ENCODE measurements at regions not wholly inside any gene's neighbourhood (a gene's known extent, or its start where the extent isn't known, plus 50 kb on each side); places are given as distances from the start of the nearest gene placed in this dataset.

GRCh38 chr11:90310210-90310609 lies 87.4 kb upstream of the CHORDC1 start:
- Histone ChIP-seq H3K27ac (ENCODE audit: poor library complexity, severe bottlenecking) (no peak overlapping the region), H3K27me3 (ENCODE audit: insufficient read depth, poor library complexity, severe bottlenecking) (no peaks in the 10 kb centered on the region), H3K36me3 (ENCODE audit: low read depth) (no peaks in the 10 kb centered on the region), H3K4me1 (ENCODE audit: insufficient read depth, poor library complexity, severe bottlenecking) (no peaks in the 10 kb centered on the region), H3K4me3 (ENCODE audit: severe bottlenecking) (no peak overlapping the region), H3K9me3 (ENCODE audit: severe bottlenecking) (no peaks in the 10 kb centered on the region)
- ATAC-seq (ENCODE audit: low read depth) (no peak), DNase-seq (ENCODE audit: low spot score) (no peak)
- TF ChIP-seq CTCF (IDR thresholded peaks at IDR 0.05; ENCODE audit: poor library complexity, severe bottlenecking), result no peak

- no peak overlapping the region for H3K4me3 ChIP-seq (ENCODE audit: severe bottlenecking)
- H3K27ac ChIP-seq (ENCODE audit: poor library complexity, severe bottlenecking), result no peak overlapping the region
- H3K27me3 ChIP-seq (ENCODE audit: insufficient read depth, poor library complexity, severe bottlenecking), result no peaks in the 10 kb centered on the region
- no peaks in the 10 kb centered on the region for H3K4me1 ChIP-seq (ENCODE audit: insufficient read depth, poor library complexity, severe bottlenecking)
- H3K36me3 ChIP-seq (ENCODE audit: low read depth), result no peaks in the 10 kb centered on the region
- DNase-seq (ENCODE audit: low spot score) (no peak), ATAC-seq (ENCODE audit: low read depth) (no peak)
- TF ChIP-seq CTCF (IDR thresholded peaks at IDR 0.05; ENCODE audit: poor library complexity, severe bottlenecking), result no peak
- no peaks in the 10 kb centered on the region for H3K9me3 ChIP-seq (ENCODE audit: severe bottlenecking)
These were observed 86.8 kb upstream of the CHORDC1 start for GRCh38 chr11:90309693-90310092.

- no peak for ATAC-seq (ENCODE audit: low read depth)
- DNase-seq (ENCODE audit: low spot score), result no peak
- Histone ChIP-seq H3K36me3 (ENCODE audit: low read depth) (no peaks in the 10 kb centered on the region), H3K4me1 (ENCODE audit: insufficient read depth, poor library complexity, severe bottlenecking) (no peaks in the 10 kb centered on the region), H3K4me3 (ENCODE audit: severe bottlenecking) (no peak overlapping the region), H3K27me3 (ENCODE audit: insufficient read depth, poor library complexity, severe bottlenecking) (no peaks in the 10 kb centered on the region), H3K27ac (ENCODE audit: poor library complexity, severe bottlenecking) (no peak overlapping the region), H3K9me3 (ENCODE audit: severe bottlenecking) (no peaks in the 10 kb centered on the region)
- TF ChIP-seq CTCF (IDR thresholded peaks at IDR 0.05; ENCODE audit: poor library complexity, severe bottlenecking), result no peak
These were observed 71.7 kb upstream of the CHORDC1 start for GRCh38 chr11:90294526-90294925.

- H3K36me3 ChIP-seq (ENCODE audit: low read depth), result no peaks in the 10 kb centered on the region
- DNase-seq (ENCODE audit: low spot score), result no peak
- ATAC-seq (ENCODE audit: low read depth), result no peak
These were observed 71.2 kb upstream of the CHORDC1 start for GRCh38 chr11:90294091-90294490.

More at GRCh38 chr11:90294091-90294490, 71.2 kb upstream of the CHORDC1 start:
- TF ChIP-seq CTCF (IDR thresholded peaks at IDR 0.05; ENCODE audit: poor library complexity, severe bottlenecking), result no peak
- Histone ChIP-seq H3K27me3 (ENCODE audit: insufficient read depth, poor library complexity, severe bottlenecking) (no peaks in the 10 kb centered on the region), H3K4me1 (ENCODE audit: insufficient read depth, poor library complexity, severe bottlenecking) (no peaks in the 10 kb centered on the region), H3K27ac (ENCODE audit: poor library complexity, severe bottlenecking) (no peak overlapping the region), H3K4me3 (ENCODE audit: severe bottlenecking) (no peak overlapping the region), H3K9me3 (ENCODE audit: severe bottlenecking) (no peaks in the 10 kb centered on the region)
